Transverse colon (tissue), 4 donors: ENCODE measurements at regions not wholly inside any gene's neighbourhood (a gene's known extent, or its start where the extent isn't known, plus 50 kb on each side); places are given as distances from the start of the nearest gene placed in this dataset.

Source experiments
- EP300 ChIP-seq: sonication (generic); formaldehyde crosslinking; IDR thresholded peaks from one replicate; pipeline ENCODE4 v1.6.1; 2017; ENCODE audit warnings: antibody characterized with exemption, low read depth
- POLR2A ChIP-seq: fragments of 450-650 bp; IDR thresholded peaks from one replicate; pipeline ENCODE4 v1.6.1; 2016; ENCODE audit warnings: antibody characterized with exemption, mild to moderate bottlenecking, moderate library complexity
- POLR2AphosphoS5 ChIP-seq, 3 donors: sonication (generic); formaldehyde crosslinking; IDR thresholded peaks; one replicate each; pipeline ENCODE4 v1.6.1; 2016; ENCODE audit warnings: antibody characterized with exemption in 3 of 3
- TF ChIP-seq, protein P1 (sequence below), 5 experiments: fragments of 200-600 bp in 3 of 5; fragments of 450-650 bp in 2 of 5; sonication (generic) in 3 of 5; IDR thresholded peaks; 1 replicate in 2 of 5; 2 replicates in 3 of 5; pipeline ENCODE4 v1.5.1; 2016 to 2017; ENCODE audit warnings: antibody characterized with exemption in 5 of 5, inconsistent platforms in 3 of 5, mild to moderate bottlenecking in 2 of 5, moderate library complexity in 1 of 5

DNA sequence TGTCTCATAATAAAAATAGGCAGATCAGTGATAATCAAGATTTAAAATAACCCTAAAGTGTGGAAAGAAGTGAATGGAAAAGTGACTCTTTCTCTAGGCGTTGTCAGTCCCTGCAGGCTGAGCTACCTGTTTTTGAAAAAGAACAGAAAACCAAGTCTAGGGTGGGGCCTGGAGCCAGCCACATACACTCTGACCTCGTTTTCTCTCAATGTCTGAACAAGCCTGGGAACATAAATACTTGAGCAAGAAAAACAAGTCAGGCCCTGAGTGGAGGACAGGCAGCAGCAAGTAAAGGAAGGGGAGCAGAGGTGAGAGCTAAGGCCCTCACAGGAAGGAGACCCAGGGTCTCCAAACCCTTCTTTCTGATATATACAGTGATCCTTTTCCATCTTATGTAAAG is 91.7 kb upstream of the HPF1 start:
- TF ChIP-seq, protein P1, sequence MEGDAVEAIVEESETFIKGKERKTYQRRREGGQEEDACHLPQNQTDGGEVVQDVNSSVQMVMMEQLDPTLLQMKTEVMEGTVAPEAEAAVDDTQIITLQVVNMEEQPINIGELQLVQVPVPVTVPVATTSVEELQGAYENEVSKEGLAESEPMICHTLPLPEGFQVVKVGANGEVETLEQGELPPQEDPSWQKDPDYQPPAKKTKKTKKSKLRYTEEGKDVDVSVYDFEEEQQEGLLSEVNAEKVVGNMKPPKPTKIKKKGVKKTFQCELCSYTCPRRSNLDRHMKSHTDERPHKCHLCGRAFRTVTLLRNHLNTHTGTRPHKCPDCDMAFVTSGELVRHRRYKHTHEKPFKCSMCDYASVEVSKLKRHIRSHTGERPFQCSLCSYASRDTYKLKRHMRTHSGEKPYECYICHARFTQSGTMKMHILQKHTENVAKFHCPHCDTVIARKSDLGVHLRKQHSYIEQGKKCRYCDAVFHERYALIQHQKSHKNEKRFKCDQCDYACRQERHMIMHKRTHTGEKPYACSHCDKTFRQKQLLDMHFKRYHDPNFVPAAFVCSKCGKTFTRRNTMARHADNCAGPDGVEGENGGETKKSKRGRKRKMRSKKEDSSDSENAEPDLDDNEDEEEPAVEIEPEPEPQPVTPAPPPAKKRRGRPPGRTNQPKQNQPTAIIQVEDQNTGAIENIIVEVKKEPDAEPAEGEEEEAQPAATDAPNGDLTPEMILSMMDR (IDR thresholded peaks at IDR 0.05): no peak
- TF ChIP-seq POLR2A (no peak), POLR2AphosphoS5 (IDR thresholded peaks at IDR 0.05) (no peak), EP300 (no peak)
